ENCODE measurements at regions not wholly inside any gene's neighbourhood (a gene's known extent, or its start where the extent isn't known, plus 50 kb on each side); places are given as distances from the start of the nearest gene placed in this dataset.

- H3K4me1 Mint-ChIP-seq: peaks cover 54 to 69% (median 55%) of the 10 kb centered on the region in 3 donors
- peak overlapping the region; percentile 38 to 81 (median 48) for H3K4me3 Mint-ChIP-seq
- peaks cover 2% of the 10 kb centered on the region for H3K27me3 Mint-ChIP-seq
- H3K36me3 Mint-ChIP-seq: no peaks in the 10 kb centered on the region
- H3K9me3 Mint-ChIP-seq: no peaks in the 10 kb centered on the region
- peak overlapping the region; percentile 75 to 95 (median 90) for H3K27ac Mint-ChIP-seq
These were observed 239.9 kb upstream of the ATP2B1 start for GRCh38 chr12:89948271-89949175.

DNA sequence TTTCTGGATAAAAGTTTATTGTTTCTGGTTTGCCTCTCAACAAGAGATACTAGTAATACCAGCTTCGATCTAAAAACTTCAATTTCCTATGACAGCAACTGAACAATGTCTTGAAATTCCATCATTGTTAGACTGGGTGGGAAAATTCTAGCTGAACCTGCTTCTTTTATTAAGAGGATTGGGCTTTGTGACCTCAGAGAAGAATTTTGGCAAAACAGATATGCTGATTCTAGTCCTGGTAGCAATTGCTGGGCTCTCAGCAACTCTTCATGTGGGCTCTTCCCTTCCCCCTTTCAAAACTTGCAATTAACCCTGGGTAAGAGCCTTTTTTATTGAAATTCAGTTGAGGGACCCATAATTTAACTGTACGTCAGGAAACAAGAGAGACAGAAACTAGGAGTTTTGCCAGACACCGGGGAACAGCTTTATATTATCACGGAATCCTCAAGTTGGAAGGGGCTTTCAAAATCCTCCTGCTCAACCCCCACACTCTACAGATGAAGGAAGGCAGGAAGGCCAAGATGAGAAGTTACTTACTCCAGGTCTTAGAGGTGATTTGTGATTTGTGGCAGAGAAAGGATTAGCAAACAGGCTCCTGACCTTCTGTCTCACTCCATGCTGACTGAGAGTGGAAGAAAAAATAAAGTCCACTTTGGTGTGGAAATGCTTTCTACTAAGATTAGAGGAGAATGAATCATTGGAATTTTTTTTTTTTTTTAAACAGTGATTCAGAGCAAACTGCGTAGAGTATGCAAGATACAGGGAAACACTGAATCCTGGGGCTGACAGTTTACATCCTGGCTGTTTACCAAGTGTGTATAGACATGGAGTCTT, 239.0 kb upstream of the ATP2B1 start:
- H3K27ac Mint-ChIP-seq: peak overlapping the region; percentile 75 to 95 (median 90)
- H3K4me1 Mint-ChIP-seq: peaks cover 54 to 76% (median 63%) of the 10 kb centered on the region in 3 donors
- peaks cover 2% of the 10 kb centered on the region for H3K27me3 Mint-ChIP-seq
- H3K4me3 Mint-ChIP-seq: peak overlapping the region in 3 of 4 donors; percentile 1 to 81 (median 46)
- no peaks in the 10 kb centered on the region for H3K9me3 Mint-ChIP-seq
- no peaks in the 10 kb centered on the region for H3K36me3 Mint-ChIP-seq

- Mint-ChIP-seq H3K36me3 (no peaks in the 10 kb centered on the region), H3K9me3 (no peaks in the 10 kb centered on the region), H3K4me1 (peaks cover 59 to 80% (median 66%) of the 10 kb centered on the region in 3 donors), H3K27me3 (peaks cover 2% of the 10 kb centered on the region), H3K27ac (peak overlapping the region in 2 of 3 donors; percentile 26 to 90), H3K4me3 (no peak overlapping the region)
These were observed 238.0 kb upstream of the ATP2B1 start for GRCh38 chr12:89946518-89947135.

DNA sequence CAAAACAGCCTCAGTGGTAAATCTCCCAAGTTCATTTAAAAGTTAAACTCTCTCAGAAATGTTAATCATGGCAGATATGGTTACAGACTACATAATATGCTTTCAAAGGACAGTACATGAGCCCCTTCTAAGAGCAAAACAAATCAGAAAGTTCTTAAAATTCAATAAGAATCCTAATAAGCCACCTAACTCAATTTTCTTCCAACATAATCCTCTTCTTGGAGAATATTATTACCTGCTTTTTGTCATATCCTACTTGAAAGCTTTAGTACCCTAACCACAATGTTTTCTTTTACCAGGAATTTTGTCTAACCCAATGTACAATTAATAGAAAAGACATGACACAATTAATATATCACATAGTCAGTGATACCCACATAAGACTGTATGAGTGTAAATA, 236.5 kb upstream of the ATP2B1 start:
- H3K27me3 Mint-ChIP-seq: no peaks in the 10 kb centered on the region
- no peaks in the 10 kb centered on the region for H3K36me3 Mint-ChIP-seq
- H3K9me3 Mint-ChIP-seq: peaks cover 0 to 6% (median 0%) of the 10 kb centered on the region in 3 donors
- no peak overlapping the region for H3K4me3 Mint-ChIP-seq
- peaks cover 54 to 73% (median 59%) of the 10 kb centered on the region in 3 donors for H3K4me1 Mint-ChIP-seq
- peak overlapping the region in 2 of 3 donors; percentile 7 to 75 for H3K27ac Mint-ChIP-seq

DNA sequence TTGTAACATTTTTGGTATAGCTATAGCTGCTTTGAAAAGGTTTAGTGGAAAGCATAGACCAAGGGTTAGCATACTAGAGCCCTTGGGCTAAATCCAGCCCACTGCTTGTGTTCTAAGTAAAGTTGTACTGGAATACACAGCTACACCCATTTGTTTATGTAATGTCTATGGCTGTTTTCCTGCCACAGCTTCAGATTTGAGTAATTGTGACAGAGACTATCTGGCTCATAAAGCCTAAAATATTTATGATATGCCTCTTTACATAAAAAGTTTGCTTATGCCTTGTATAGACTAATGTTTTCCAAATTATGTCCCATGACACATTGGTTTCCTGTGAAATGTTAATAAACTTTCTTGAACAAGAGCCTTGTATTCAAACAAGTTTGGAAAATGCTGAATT, 234.8 kb upstream of the ATP2B1 start:
- Mint-ChIP-seq H3K9me3 (peaks cover 0 to 6% (median 0%) of the 10 kb centered on the region in 3 donors), H3K27me3 (no peaks in the 10 kb centered on the region), H3K4me3 (no peak overlapping the region), H3K4me1 (peaks cover 52 to 68% (median 56%) of the 10 kb centered on the region in 3 donors), H3K36me3 (no peaks in the 10 kb centered on the region), H3K27ac (peak overlapping the region in 2 of 3 donors; percentile 83 to 90)

DNA sequence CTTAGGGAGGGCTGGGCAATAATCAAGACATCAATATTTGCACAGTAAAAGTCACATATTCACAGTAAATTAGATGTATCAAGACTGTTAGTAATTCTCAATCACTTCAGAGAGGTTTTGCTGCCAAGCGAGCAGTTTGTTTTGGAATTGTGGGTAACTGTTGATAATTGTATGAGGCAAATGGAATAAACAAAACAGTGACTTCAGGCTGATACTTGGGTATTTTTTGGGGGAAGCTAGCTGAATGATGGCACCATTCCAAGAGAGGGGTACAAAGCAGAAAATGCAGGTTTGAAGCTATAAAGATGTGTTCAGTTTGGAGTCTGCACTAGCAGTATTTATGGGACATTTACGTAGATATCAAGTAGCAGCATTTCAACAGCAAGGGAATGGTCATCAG, 232.8 kb upstream of the ATP2B1 start:
- peak overlapping the region in 1 of 4 donors; percentile 1 for H3K4me3 Mint-ChIP-seq
- no peaks in the 10 kb centered on the region for H3K36me3 Mint-ChIP-seq
- H3K27ac Mint-ChIP-seq: peak overlapping the region in 1 of 3 donors; percentile 33
- no peaks in the 10 kb centered on the region for H3K27me3 Mint-ChIP-seq
- peaks cover 40 to 64% (median 44%) of the 10 kb centered on the region in 3 donors for H3K4me1 Mint-ChIP-seq
- H3K9me3 Mint-ChIP-seq: peaks cover 0 to 6% (median 0%) of the 10 kb centered on the region in 3 donors

DNA sequence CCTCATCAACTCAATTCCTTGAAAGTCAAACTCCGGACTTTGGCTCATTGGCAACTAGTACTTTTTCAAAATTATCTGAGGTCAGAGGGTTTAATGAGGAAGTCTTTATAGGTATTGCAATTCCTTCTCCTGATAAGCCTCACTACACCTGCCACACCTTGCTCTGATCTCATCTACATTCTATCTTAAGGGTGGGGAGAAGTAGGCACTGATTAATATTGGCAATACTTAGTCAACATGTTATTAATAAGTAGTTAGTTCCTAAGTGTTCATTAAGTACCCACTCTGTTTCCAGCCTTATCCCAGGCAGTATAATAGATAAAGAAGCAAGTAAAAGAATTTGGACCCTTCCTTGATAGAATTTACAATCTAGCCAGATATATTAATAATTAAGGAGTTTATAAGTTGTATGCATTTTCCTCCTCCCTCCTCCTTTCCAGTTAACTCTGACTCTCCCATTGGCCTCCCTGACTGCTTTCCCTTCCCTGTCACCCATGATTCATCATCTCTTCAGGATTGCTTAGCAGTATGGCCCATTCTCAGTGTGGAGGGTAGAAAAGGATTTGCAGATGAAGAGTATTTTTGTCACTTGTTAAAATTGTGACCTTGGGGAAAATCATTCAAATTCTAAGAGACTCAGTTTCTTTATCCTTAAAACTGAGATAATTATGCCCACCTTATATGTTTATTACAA, 231.0 kb upstream of the ATP2B1 start:
- Mint-ChIP-seq H3K36me3 (no peaks in the 10 kb centered on the region), H3K27me3 (no peaks in the 10 kb centered on the region), H3K27ac (no peak overlapping the region), H3K4me1 (peaks cover 51 to 73% (median 55%) of the 10 kb centered on the region in 3 donors), H3K9me3 (peaks cover 0 to 6% (median 0%) of the 10 kb centered on the region in 3 donors), H3K4me3 (no peak overlapping the region)

GRCh38 chr12:89936631-89937030, 228.0 kb upstream of the ATP2B1 start:
- Mint-ChIP-seq H3K9me3 (peaks cover 0 to 10% (median 0%) of the 10 kb centered on the region in 3 donors), H3K4me1 (peaks cover 44 to 69% (median 55%) of the 10 kb centered on the region in 3 donors), H3K27ac (peak overlapping the region; percentile 65 to 96 (median 93)), H3K27me3 (no peaks in the 10 kb centered on the region), H3K36me3 (no peaks in the 10 kb centered on the region), H3K4me3 (peak overlapping the region in 1 of 4 donors; percentile 29)

- peak overlapping the region; percentile 65 to 96 (median 93) for H3K27ac Mint-ChIP-seq
- H3K4me1 Mint-ChIP-seq: peaks cover 43 to 65% (median 47%) of the 10 kb centered on the region in 3 donors
- H3K9me3 Mint-ChIP-seq: peaks cover 0 to 6% (median 0%) of the 10 kb centered on the region in 3 donors
- no peaks in the 10 kb centered on the region for H3K36me3 Mint-ChIP-seq
- H3K27me3 Mint-ChIP-seq: no peaks in the 10 kb centered on the region
- peak overlapping the region in 3 of 4 donors; percentile 34 to 78 (median 67) for H3K4me3 Mint-ChIP-seq
These were observed 227.2 kb upstream of the ATP2B1 start for GRCh38 chr12:89935850-89936249.

DNA sequence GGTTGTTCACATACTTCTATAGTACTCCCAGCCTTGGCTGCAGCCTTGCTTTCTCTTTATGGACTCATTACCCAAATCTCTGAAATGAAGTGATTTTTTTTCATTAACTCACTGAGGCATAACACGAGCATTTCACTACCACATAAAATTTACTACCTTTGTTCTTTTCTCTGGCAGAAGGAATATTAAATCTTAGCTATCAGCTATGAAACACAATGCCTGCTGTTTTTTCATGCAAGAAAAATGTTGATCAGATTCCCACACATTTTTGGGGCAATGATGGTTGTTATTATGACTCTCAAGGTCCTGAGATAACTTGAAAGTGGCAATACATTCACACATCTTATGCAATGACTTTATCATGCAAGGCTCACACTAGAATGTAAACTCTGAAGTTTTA, 225.3 kb upstream of the ATP2B1 start:
- Mint-ChIP-seq H3K27me3 (no peaks in the 10 kb centered on the region), H3K27ac (peak overlapping the region; percentile 13 to 96 (median 65)), H3K4me3 (peak overlapping the region in 2 of 4 donors; percentile 54 to 70), H3K36me3 (no peaks in the 10 kb centered on the region), H3K4me1 (peaks cover 36 to 60% (median 40%) of the 10 kb centered on the region in 3 donors), H3K9me3 (peaks cover 0 to 4% (median 0%) of the 10 kb centered on the region in 3 donors)

- Mint-ChIP-seq H3K4me3 (peak overlapping the region in 2 of 4 donors; percentile 8 to 70), H3K36me3 (no peaks in the 10 kb centered on the region), H3K27me3 (no peaks in the 10 kb centered on the region), H3K9me3 (peaks cover 0 to 4% (median 0%) of the 10 kb centered on the region in 3 donors), H3K4me1 (peaks cover 42 to 64% (median 46%) of the 10 kb centered on the region in 3 donors), H3K27ac (peak overlapping the region in 1 of 3 donors; percentile 69)
These were observed 224.3 kb upstream of the ATP2B1 start for GRCh38 chr12:89932954-89933353.

- Mint-ChIP-seq H3K27me3 (no peaks in the 10 kb centered on the region), H3K9me3 (no peaks in the 10 kb centered on the region), H3K4me1 (peaks cover 26 to 43% (median 29%) of the 10 kb centered on the region in 3 donors), H3K36me3 (peaks cover 3% of the 10 kb centered on the region), H3K27ac (peak overlapping the region; percentile 95 to 98 (median 95)), H3K4me3 (peak overlapping the region; percentile 66 to 90 (median 82))
These were observed 219.8 kb upstream of the ATP2B1 start for GRCh38 chr12:89928467-89928866.

- Mint-ChIP-seq H3K9me3 (peaks cover 0 to 1% (median 0%) of the 10 kb centered on the region in 3 donors), H3K36me3 (peaks cover 3% of the 10 kb centered on the region), H3K27me3 (no peaks in the 10 kb centered on the region), H3K27ac (peak overlapping the region; percentile 89 to 98 (median 91)), H3K4me3 (peak overlapping the region; percentile 84 to 91 (median 88)), H3K4me1 (peaks cover 26 to 42% (median 29%) of the 10 kb centered on the region in 3 donors)
These were observed 218.6 kb upstream of the ATP2B1 start for GRCh38 chr12:89927226-89927698.

Measured in IgD-negative memory B cell (primary cell).